ENCODE measurements at regions not wholly inside any gene's neighbourhood (a gene's known extent, or its start where the extent isn't known, plus 50 kb on each side); places are given as distances from the start of the nearest gene placed in this dataset.
A peak's percentile ranks its signal among the peaks of the same experiment; 100 is the strongest.
"Not testable (repeated sequence)": the region's sequence is repeated elsewhere in the genome, so short reads cannot be mapped to it uniquely, and the experiment has no call there.

- H3K4me3 ChIP-seq, result no peak overlapping the region
- TF ChIP-seq CTCF (IDR thresholded peaks at IDR 0.05), result no peak
- WGBS, 2 donors, result 49 to 62% methylated on average over 4 of the region's 4 CpGs
- DNase-seq, result no peak
- no peaks in the 10 kb centered on the region for H3K9me3 ChIP-seq
- no peaks in the 10 kb centered on the region for H3K4me1 ChIP-seq
- no peaks in the 10 kb centered on the region for H3K27me3 ChIP-seq
- H3K27ac ChIP-seq, result no peak overlapping the region
- intact Hi-C loops (cut with DNase I), result no loop called here
- no peak for FAIRE-seq
- no peak for ATAC-seq
- H3K36me3 ChIP-seq, result no peaks in the 10 kb centered on the region
Observed at GRCh38 chr3:175951047-175951694, 1092.0 kb downstream of the NAALADL2 start.

- H3K27ac ChIP-seq, result no peak overlapping the region
- DNase-seq, result no peak
- 58 to 67% methylated on average over 3 of the region's 3 CpGs for whole genome bisulfite sequencing, 2 donors
- no peak for TF ChIP-seq CTCF (IDR thresholded peaks at IDR 0.05)
- FAIRE-seq, result no peak
- ATAC-seq, result no peak
- no peaks in the 10 kb centered on the region for H3K27me3 ChIP-seq
- no peaks in the 10 kb centered on the region for H3K36me3 ChIP-seq
- no peaks in the 10 kb centered on the region for H3K9me3 ChIP-seq
- H3K4me1 ChIP-seq, result no peaks in the 10 kb centered on the region
- no peak overlapping the region for H3K4me3 ChIP-seq
- intact Hi-C loops (cut with DNase I), result no loop called here
Observed at GRCh38 chr3:175948041-175948440, 1088.9 kb downstream of the NAALADL2 start.

GRCh38 chr3:175941352-175941751 lies 1082.2 kb downstream of the NAALADL2 start:
- Histone ChIP-seq H3K36me3 (no peaks in the 10 kb centered on the region), H3K4me3 (no peak overlapping the region), H3K9me3 (no peaks in the 10 kb centered on the region), H3K4me1 (no peaks in the 10 kb centered on the region), H3K27me3 (no peaks in the 10 kb centered on the region), H3K27ac (no peak overlapping the region)
- intact Hi-C loops (cut with DNase I), result no loop called here
- FAIRE-seq (no peak), DNase-seq (no peak), ATAC-seq (no peak)
- TF ChIP-seq CTCF (IDR thresholded peaks at IDR 0.05), result no peak

GRCh38 chr3:175940881-175941280 lies 1081.7 kb downstream of the NAALADL2 start:
- intact Hi-C loops (cut with DNase I), result no loop called here
- no peaks in the 10 kb centered on the region for H3K4me1 ChIP-seq
- ATAC-seq (peak in 2 of 4 donors; percentile 19 to 42), FAIRE-seq (no peak), DNase-seq (no peak)
- no peak overlapping the region for H3K4me3 ChIP-seq
- TF ChIP-seq CTCF (IDR thresholded peaks at IDR 0.05), result no peak
- no peaks in the 10 kb centered on the region for H3K9me3 ChIP-seq
- no peaks in the 10 kb centered on the region for H3K36me3 ChIP-seq
- 58 to 70% methylated on average over 6 of the region's 6 CpGs for whole genome bisulfite sequencing, 2 donors
- H3K27ac ChIP-seq, result no peak overlapping the region
- no peaks in the 10 kb centered on the region for H3K27me3 ChIP-seq

- ATAC-seq (no peak), FAIRE-seq (no peak), DNase-seq (no peak)
- H3K4me3 ChIP-seq, result no peak overlapping the region
- no peaks in the 10 kb centered on the region for H3K27me3 ChIP-seq
- H3K36me3 ChIP-seq, result no peaks in the 10 kb centered on the region
- no peak overlapping the region for H3K27ac ChIP-seq
- no peak for TF ChIP-seq CTCF (IDR thresholded peaks at IDR 0.05)
- H3K9me3 ChIP-seq, result no peaks in the 10 kb centered on the region
- intact Hi-C loops (cut with DNase I), result no loop called here
- 86 to 94% methylated on average over 5 of the region's 5 CpGs for WGBS, 2 donors
- H3K4me1 ChIP-seq, result no peaks in the 10 kb centered on the region
Observed at GRCh38 chr3:175940243-175940642, 1081.1 kb downstream of the NAALADL2 start.

GRCh38 chr3:175937367-175937766 lies 1078.2 kb downstream of the NAALADL2 start:
- H3K9me3 ChIP-seq; H3K4me3 ChIP-seq; intact Hi-C loops (cut with DNase I); ATAC-seq; H3K36me3 ChIP-seq; H3K4me1 ChIP-seq; FAIRE-seq; H3K27ac ChIP-seq; H3K27me3 ChIP-seq: not testable (repeated sequence)
- WGBS, 2 donors, result 95% methylated on average over 21 to 22 of the region's 22 CpGs
- DNase-seq, result peak in 1 of 6 donors; percentile 71
